GM18868 (cell line): ENCODE measurements at regions not wholly inside any gene's neighbourhood (a gene's known extent, or its start where the extent isn't known, plus 50 kb on each side); places are given as distances from the start of the nearest gene placed in this dataset.
"Not testable (repeated sequence)": the region's sequence is repeated elsewhere in the genome, so short reads cannot be mapped to it uniquely, and the experiment has no call there.

ENCODE experiments used
- ATAC-seq: cut with Tn5 transposase; IDR thresholded peaks from one replicate; pipeline ENCODE4 v1.9.1; 2021; ENCODE audit warnings: mild to moderate bottlenecking, moderate library complexity; ENCODE audit not compliant: unreplicated experiment

GRCh38 chr7:65146118-65146914 lies 139.8 kb upstream of the ERV3-1 start:
- ATAC-seq = not testable (repeated sequence)

- not testable (repeated sequence) for ATAC-seq
These were observed 139.2 kb upstream of the ERV3-1 start for GRCh38 chr7:65145710-65146109.

DNA sequence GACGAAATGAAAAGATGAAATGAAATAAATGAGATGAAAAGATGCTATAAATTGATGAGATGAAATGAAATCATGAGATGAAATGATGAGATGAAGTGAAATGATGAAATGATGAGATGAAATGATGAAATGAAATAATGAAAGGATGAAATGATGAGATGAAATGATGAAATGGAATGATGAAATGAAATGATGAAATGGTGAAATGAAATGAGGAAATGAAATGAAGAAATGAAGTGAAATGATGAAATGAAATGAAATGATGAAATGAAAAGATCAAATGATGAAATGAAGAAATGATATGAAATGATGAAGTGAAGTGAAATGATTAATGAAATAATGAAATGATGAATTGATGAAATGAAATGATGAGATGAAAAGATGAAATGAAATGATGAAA lies 138.5 kb upstream of the ERV3-1 start:
- not testable (repeated sequence) for ATAC-seq

GRCh38 chr7:65144557-65144956 lies 138.1 kb upstream of the ERV3-1 start:
- ATAC-seq = not testable (repeated sequence)

DNA sequence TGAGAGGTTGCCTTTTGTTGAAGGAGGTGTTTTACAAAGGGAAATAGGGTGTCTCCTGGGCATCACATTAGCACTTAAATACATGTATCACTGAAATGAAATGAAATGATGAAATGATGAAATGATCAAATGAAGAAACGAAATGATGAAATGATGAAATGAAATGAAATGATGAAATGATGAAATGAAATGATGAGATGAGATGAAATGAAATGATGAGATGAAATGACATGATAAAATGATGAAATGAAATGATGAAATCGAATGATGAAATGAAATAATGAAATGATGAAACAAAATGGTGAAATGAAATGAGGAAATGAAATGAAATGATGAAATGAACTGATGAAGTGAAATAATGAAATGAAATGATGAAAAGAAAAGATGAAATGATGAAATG lies 137.6 kb upstream of the ERV3-1 start:
- not testable (repeated sequence) for ATAC-seq

GRCh38 chr7:65141894-65142293 lies 135.4 kb upstream of the ERV3-1 start:
- ATAC-seq = not testable (repeated sequence)

GRCh38 chr7:65141405-65141778 lies 134.9 kb upstream of the ERV3-1 start:
- not testable (repeated sequence) for ATAC-seq

GRCh38 chr7:65140543-65141404 lies 134.3 kb upstream of the ERV3-1 start:
- not testable (repeated sequence) for ATAC-seq

GRCh38 chr7:65136850-65137249 lies 130.4 kb upstream of the ERV3-1 start:
- not testable (repeated sequence) for ATAC-seq

GRCh38 chr7:65133087-65133486 lies 126.6 kb upstream of the ERV3-1 start:
- ATAC-seq = not testable (repeated sequence)

DNA sequence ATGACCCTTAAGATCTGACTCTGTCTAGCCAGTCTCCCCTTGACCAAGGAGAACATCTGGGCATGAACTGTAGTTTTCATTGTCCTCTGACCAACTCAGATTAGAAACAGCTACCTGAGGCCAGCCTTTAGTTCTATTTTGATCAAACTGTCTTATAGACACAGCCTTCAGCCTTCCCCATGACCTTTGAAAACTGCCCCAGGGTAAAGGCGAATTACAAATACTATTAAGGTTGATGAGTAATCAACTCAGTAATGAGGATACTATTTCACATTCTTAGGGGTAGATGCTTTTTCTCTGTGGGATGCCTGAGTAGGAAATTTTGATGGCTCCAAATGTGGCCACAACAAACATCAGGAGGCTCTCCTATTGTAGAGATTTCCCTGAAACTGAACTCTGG lies 125.8 kb upstream of the ERV3-1 start:
- not testable (repeated sequence) for ATAC-seq

DNA sequence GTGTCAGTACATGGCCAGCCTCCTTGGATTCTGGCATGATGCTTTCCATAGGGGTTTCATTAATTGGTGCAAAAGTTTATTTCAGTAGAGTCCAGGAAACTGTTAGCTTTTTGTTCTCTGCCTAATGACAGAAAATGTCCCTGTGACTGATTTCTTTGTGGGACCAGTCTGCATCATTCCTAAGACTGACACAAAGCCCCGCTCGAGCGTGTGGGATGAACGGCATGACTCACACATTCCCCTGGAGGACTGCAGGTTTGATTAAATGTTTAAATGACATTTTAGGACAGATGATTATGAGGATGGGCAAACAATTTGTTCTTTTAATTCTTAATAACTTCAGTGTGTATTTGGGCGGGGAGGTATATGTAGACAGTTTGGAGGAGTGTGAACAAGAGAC lies 120.9 kb upstream of the ERV3-1 start:
- not testable (repeated sequence) for ATAC-seq

DNA sequence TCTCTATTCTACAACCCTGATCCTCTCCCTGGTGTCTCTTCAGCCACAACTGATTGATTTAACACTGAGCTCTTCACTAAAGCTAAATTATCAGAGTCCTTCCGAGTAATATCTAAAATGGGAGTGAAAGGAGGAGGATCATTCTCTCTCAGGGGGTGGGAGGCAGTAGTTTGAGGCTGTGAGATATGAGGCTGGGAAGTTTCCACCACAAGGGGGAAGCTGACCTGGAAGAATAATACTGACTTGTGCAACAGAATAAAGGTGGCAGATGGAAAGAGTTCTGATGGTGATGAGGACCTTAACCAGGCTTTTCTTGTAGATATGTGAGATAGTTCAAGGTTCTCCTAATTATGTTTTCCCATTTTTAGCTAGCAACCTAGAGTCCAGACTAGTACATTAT lies 118.1 kb upstream of the ERV3-1 start:
- not testable (repeated sequence) for ATAC-seq

GRCh38 chr7:65105650-65106203 lies 99.2 kb upstream of the ERV3-1 start:
- not testable (repeated sequence) for ATAC-seq

GRCh38 chr7:65100499-65100898 lies 94.0 kb upstream of the ERV3-1 start:
- not testable (repeated sequence) for ATAC-seq

- ATAC-seq = not testable (repeated sequence)
These were observed 75.2 kb upstream of the ERV3-1 start for GRCh38 chr7:65081669-65082055.

DNA sequence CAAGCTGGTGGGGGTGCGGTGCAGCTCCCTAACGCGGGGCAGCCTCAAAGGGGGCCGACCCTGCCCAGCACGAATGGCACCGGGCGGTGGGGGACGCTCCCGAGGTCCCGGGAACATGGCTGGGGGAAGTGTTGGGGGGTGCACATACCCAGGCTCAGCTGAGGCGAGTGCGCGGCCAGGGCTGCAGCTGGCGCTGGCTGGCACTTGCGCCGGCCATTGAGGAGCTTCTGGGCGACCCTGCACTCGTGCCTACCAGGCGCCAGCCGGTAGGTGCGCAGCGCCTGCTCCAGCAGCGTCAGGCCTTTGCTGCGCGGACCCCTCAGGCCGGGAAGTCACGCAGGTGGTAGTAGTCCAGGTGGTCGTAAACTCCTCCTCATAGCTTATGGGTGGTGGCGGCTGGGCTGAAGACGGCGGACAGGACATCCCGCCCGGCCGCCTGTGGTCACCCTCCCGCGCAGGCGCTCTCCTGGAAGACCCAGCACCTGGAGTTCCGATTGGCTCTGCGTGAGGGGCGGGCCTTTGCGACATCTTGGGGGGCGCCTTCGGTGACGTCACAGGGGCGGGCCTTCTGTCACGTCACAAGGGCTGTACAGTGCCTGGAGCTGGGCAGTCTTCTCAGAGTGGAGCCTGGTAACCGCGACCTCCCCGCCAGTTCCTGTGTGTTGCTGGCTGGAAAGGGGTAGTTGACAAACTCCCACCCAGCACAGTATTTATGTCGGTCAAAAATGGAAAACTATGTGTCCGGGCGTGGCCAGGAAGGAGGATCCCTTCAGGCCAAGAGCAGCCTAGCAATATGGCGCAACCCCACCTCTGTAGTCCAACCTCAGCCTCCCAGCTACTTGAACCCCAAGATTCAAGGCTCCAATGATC lies 74.5 kb upstream of the ERV3-1 start:
- peak; percentile 99 for ATAC-seq

GRCh38 chr7:65074959-65075358 lies 68.5 kb upstream of the ERV3-1 start:
- ATAC-seq = not testable (repeated sequence)

- ATAC-seq = not testable (repeated sequence)
These were observed 66.7 kb upstream of the ERV3-1 start for GRCh38 chr7:65073160-65073559.

GRCh38 chr7:65071854-65072431 lies 65.5 kb upstream of the ERV3-1 start:
- ATAC-seq = not testable (repeated sequence)
